Neutrophil (primary cell): ENCODE measurements at regions not wholly inside any gene's neighbourhood (a gene's known extent, or its start where the extent isn't known, plus 50 kb on each side); places are given as distances from the start of the nearest gene placed in this dataset.

Source experiments
- H3K27ac ChIP-seq: fragments of 200-600 bp; sonication (generic); 2 replicates; pipeline ENCODE4 v1.5.1; 2016; ENCODE audit warnings: mild to moderate bottlenecking, moderate library complexity
- H3K27me3 ChIP-seq: fragments of 200-600 bp; sonication (generic); 2 replicates; pipeline ENCODE4 v1.6.0; 2016; ENCODE audit warnings: mild to moderate bottlenecking
- H3K36me3 ChIP-seq: fragments of 200-600 bp; sonication (generic); 2 replicates; pipeline ENCODE4 v1.5.1; 2017
- H3K4me1 ChIP-seq, 2 experiments: fragments of 200-600 bp in 1 of 2; sonication (generic) in 1 of 2; 1 replicate in 1 of 2; 2 replicates in 1 of 2; pipeline versions ENCODE4 v1.5.1 to v1.6.1; 2013 to 2016; ENCODE audit warnings: low read depth in 1 of 2, low read length in 1 of 2, mild to moderate bottlenecking in 1 of 2, moderate library complexity in 1 of 2; ENCODE audit not compliant: control insufficient read depth in 1 of 2, insufficient read depth in 1 of 2
- H3K4me3 ChIP-seq, 2 experiments: fragments of 200-600 bp in 1 of 2; sonication (generic) in 1 of 2; 1 replicate in 1 of 2; 2 replicates in 1 of 2; pipeline ENCODE4 v1.5.1; 2013 to 2016; ENCODE audit warnings: low read depth in 1 of 2, low read length in 1 of 2, mild to moderate bottlenecking in 1 of 2, moderate library complexity in 1 of 2
- H3K9me3 ChIP-seq: fragments of 200-600 bp; sonication (generic); 2 replicates; pipeline ENCODE4 v1.5.1; 2016
- CTCF ChIP-seq: fragments of 200-600 bp; sonication (generic); IDR thresholded peaks from 2 replicates; pipeline ENCODE4 v1.5.1; 2016; ENCODE audit warnings: antibody characterized with exemption

GRCh38 chr13:80630685-80631121 lies 289.8 kb upstream of the SPRY2 start:
- Histone ChIP-seq H3K27me3 (no peaks in the 10 kb centered on the region), H3K27ac (no peak overlapping the region), H3K4me3 (no peak overlapping the region), H3K9me3 (no peaks in the 10 kb centered on the region), H3K36me3 (no peaks in the 10 kb centered on the region), H3K4me1 (no peaks in the 10 kb centered on the region)
- TF ChIP-seq CTCF, result no peak

DNA sequence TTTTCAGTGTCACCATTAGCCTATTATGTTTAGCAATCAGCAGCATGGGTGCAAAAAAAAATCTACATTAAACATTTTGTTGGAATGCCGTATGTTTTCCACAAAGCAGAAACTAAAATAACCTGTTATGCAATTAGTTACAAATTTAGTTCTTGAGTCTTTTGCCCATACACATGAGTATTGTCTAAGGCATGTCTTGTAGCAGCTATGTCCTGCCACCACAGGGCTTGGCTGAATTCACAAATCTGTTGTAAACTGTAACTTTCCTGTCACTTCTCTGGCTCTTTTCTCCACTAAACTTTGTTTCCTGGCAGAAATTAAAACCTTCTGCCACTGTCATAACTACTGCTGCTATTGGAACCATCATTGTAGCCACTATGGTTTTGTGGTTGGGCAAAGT lies 277.9 kb upstream of the SPRY2 start:
- no peak for TF ChIP-seq CTCF
- no peak overlapping the region for H3K4me3 ChIP-seq
- no peaks in the 10 kb centered on the region for H3K9me3 ChIP-seq
- no peaks in the 10 kb centered on the region for H3K27me3 ChIP-seq
- H3K27ac ChIP-seq, result no peak overlapping the region
- H3K36me3 ChIP-seq, result no peaks in the 10 kb centered on the region
- H3K4me1 ChIP-seq, result no peaks in the 10 kb centered on the region

GRCh38 chr13:80612804-80613203 lies 271.9 kb upstream of the SPRY2 start:
- no peaks in the 10 kb centered on the region for H3K27me3 ChIP-seq
- H3K4me1 ChIP-seq, result no peaks in the 10 kb centered on the region
- H3K4me3 ChIP-seq, result no peak overlapping the region
- H3K36me3 ChIP-seq, result no peaks in the 10 kb centered on the region
- no peak overlapping the region for H3K27ac ChIP-seq
- H3K9me3 ChIP-seq, result no peaks in the 10 kb centered on the region
- no peak for TF ChIP-seq CTCF

GRCh38 chr13:80611310-80611709 lies 270.4 kb upstream of the SPRY2 start:
- no peak for TF ChIP-seq CTCF
- no peak overlapping the region for H3K4me3 ChIP-seq
- no peaks in the 10 kb centered on the region for H3K9me3 ChIP-seq

DNA sequence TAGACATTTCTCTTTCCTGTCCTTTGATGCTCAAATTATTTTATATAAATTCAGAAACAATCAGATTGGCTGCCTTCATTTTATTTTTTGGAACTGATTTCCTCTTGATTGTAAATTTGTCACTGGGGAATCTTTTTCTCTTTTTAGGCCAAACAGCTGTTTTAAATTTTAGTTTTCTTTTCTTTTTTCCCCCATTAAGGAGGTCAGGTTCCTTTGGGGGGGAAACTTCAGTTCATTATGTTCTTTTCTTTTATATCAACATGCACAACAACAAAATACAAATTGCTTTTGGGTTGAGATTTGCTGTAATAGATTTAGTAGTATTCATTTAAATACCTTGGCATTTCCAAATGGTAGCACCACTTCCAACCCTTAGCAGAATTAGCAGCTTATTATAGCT lies 264.8 kb upstream of the SPRY2 start:
- Histone ChIP-seq H3K36me3 (no peaks in the 10 kb centered on the region), H3K4me3 (no peak overlapping the region), H3K27ac (no peak overlapping the region), H3K4me1 (no peaks in the 10 kb centered on the region), H3K27me3 (no peaks in the 10 kb centered on the region), H3K9me3 (no peaks in the 10 kb centered on the region)
- no peak for TF ChIP-seq CTCF

More at GRCh38 chr13:80611310-80611709, 270.4 kb upstream of the SPRY2 start:
- no peaks in the 10 kb centered on the region for H3K27me3 ChIP-seq
- no peaks in the 10 kb centered on the region for H3K4me1 ChIP-seq
- no peaks in the 10 kb centered on the region for H3K36me3 ChIP-seq
- no peak overlapping the region for H3K27ac ChIP-seq

DNA sequence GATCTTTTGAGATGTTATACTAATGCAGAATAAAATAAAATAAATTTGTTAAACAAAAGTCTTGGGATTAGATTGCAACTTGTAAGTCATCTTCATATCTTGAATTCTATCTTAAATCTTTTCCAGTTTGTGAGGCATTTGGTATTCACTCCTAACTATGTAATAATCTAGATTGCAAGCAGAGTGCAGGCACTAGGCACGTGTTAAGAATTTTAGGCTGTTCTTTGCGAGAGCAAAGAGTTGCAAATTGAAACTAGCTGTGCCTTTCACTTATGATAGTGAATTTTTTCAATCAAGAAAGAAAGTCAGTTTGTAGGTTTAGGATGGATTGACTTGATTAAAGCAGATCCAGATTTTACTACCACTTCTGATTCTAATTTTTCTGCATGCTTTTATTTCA lies 264.1 kb upstream of the SPRY2 start:
- Histone ChIP-seq H3K27me3 (no peaks in the 10 kb centered on the region), H3K4me1 (no peaks in the 10 kb centered on the region), H3K4me3 (no peak overlapping the region), H3K36me3 (no peaks in the 10 kb centered on the region), H3K27ac (no peak overlapping the region), H3K9me3 (no peaks in the 10 kb centered on the region)
- no peak for TF ChIP-seq CTCF
